ENCODE measurements at regions not wholly inside any gene's neighbourhood (a gene's known extent, or its start where the extent isn't known, plus 50 kb on each side); places are given as distances from the start of the nearest gene placed in this dataset.
"Not testable (repeated sequence)": the region's sequence is repeated elsewhere in the genome, so short reads cannot be mapped to it uniquely, and the experiment has no call there.

- DNase-seq (ENCODE audit: low read depth), result no peak
Observed at GRCh38 chrX:10676235-10676957, 56.0 kb upstream of the MID1 start.

DNA sequence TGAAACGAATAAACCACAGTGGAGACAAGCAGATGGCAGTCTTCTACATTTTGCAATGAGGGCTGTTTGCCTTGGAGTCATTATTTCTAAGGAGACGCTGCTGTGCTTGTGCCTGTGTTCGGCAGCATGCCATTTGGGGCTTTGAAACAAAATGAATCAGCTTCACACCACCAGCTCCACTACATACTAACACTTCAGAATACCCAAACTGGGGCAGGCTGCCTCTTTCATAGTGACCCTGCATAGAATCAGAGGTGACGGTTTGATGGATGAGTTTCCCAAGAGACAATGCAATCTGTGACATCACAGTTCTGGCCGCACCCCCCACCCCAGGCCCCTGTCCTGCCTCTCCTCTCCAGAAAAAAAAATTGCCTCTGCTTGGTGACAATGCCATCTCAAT is 57.1 kb upstream of the MID1 start:
- DNase-seq (ENCODE audit: low read depth), result no peak

GRCh38 chrX:10679387-10679786 is 59.0 kb upstream of the MID1 start:
- DNase-seq (ENCODE audit: low read depth), result no peak

DNA sequence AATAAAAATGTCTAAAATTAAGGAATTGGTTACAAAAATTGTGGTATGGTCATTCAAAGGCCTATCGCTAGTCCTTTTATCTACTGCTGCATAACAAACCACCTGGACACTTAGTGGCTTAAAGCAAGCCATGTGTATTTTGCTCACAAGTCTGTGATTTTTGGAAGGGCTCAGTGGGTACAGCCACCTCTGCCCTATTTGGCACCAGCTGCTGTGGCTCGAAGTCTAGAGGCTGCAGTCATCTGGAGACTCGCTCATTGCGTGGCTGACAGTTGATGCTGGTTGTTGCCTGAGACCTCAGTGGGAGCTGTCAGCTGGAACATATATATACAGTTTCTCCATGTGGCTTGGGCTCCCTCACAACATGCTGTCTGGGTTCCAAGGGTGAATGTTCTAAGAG is 60.8 kb upstream of the MID1 start:
- no peak for DNase-seq (ENCODE audit: low read depth)

GRCh38 chrX:10683631-10684030 is 63.2 kb upstream of the MID1 start:
- DNase-seq (ENCODE audit: low read depth), result not testable (repeated sequence)

GRCh38 chrX:10685923-10686595 is 65.7 kb upstream of the MID1 start:
- no peak for DNase-seq (ENCODE audit: low read depth)

GRCh38 chrX:10691751-10692150 is 71.4 kb upstream of the MID1 start:
- not testable (repeated sequence) for DNase-seq (ENCODE audit: low read depth)

- DNase-seq (ENCODE audit: low read depth), result no peak
Observed at GRCh38 chrX:10697616-10698317, 77.4 kb upstream of the MID1 start.

DNA sequence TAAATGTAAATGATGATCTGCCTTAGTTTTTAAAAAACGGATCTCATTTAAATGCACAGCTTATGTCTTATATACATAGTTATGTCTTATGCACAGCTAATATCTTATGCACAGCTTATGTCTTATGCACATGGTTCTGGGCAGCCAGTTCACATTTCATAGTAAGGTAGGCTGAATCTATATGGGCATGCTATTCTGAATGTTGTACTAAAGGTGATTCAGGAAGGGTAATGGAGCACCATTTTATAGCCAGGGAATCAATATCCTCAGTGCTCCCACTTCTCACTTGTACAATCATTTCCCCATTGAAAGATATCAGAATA is 77.9 kb upstream of the MID1 start:
- DNase-seq (ENCODE audit: low read depth), result no peak

- no peak for DNase-seq (ENCODE audit: low read depth)
Observed at GRCh38 chrX:10702031-10702430, 81.6 kb upstream of the MID1 start.

DNA sequence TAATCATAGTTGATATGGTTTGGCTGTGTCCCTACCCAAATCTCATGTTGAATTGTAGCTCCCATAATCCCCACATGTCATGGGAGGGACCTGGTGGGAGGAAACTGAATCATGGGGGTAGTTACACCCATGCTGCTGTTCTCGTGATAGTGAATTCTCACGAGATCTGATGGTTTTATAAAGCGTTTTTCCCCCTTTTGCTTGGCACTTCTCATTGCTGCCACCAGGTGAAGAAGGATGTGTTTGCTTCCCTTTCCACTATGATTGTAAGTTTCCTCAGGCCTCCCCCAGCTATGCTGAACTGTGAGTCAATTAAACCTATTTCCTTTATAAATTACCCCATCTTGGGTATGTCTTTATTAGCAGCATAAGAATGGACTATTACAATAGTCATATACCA is 86.0 kb upstream of the MID1 start:
- not testable (repeated sequence) for DNase-seq (ENCODE audit: low read depth)

DNA sequence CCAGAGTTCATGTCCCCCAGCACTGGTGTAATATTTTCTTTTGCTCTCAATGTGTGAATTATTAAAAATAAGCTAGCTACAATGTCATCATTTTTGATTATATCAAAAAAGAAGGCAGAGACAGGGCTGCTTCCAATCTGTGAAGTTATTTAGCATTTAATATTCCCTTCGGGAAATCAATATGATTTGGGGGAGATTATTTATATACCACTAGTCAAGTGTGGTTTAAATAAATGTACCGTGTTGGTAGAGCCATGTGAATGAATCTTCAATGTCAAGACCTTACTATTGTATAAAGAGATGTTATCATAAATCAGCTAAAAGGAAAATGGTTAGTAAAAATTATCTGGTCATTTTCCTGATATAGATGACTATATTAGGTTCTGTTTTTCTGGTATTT is 87.4 kb upstream of the MID1 start:
- no peak for DNase-seq (ENCODE audit: low read depth)

- no peak for DNase-seq (ENCODE audit: low read depth)
Observed at GRCh38 chrX:10709276-10709675, 88.9 kb upstream of the MID1 start.

GRCh38 chrX:10714531-10714930 is 94.1 kb upstream of the MID1 start:
- no peak for DNase-seq (ENCODE audit: low read depth)

- DNase-seq (ENCODE audit: low read depth), result peak; percentile 49
Observed at GRCh38 chrX:10722851-10723250, 102.5 kb upstream of the MID1 start.

GRCh38 chrX:10725071-10725470 is 104.7 kb upstream of the MID1 start:
- DNase-seq (ENCODE audit: low read depth), result no peak

DNA sequence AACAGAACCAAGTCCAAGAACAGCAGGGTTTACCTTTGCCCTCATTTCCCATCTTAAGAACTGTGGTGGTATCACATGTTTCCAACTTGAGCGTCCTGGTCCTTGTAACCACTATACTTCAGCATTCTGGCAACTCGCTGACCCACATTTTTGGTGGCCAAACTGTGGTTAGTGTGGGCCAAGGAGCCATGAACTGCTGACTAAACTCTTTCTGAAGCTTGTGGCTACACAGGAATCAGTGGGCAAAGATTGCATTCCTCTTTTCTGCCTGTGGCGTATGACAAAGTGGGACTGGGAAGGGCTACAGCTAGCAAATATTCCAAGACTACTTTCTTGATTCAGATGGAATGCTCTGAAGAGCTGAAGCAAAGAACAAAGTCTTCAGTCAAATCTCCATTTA is 106.3 kb upstream of the MID1 start:
- DNase-seq (ENCODE audit: low read depth), result no peak

- DNase-seq (ENCODE audit: low read depth), result no peak
Observed at GRCh38 chrX:10728806-10729389, 108.5 kb upstream of the MID1 start.

DNA sequence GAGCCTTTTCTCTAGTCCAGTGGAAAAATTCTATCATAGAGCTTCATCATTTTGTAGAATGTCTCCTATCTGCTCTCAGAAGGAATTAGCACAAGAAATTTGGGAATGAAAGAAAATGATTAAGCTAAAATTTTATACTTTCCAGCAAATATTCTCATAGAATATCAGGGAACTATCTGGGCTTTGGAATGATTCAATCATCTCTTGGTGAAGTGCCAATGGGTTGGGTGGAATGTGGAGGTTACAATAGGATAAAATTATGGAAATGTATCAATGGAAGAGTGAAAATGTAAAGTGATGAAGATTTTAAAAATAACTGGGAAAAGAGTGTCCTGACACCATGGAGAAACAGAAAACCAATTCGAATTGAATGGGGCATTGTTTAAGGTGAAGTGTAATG is 119.0 kb upstream of the MID1 start:
- DNase-seq (ENCODE audit: low read depth), result no peak

DNA sequence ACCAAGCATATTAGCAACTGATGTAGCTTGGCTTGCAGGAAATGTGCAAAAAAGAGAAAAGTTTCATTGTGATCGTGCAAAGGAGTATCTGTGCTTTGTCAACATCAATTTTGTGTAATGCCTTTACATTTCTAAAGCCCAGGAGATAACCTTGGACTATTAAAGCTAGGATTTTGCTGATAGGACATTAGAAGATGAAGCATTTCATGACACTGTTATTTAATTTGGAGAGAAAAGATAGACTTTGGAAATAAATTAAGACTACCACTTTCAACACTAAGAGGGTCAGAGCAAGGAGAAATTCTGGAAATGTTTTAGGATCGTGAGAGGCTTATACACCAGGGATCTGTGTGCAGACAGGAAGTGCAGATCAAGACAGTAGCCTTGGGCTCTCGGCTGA is 120.6 kb upstream of the MID1 start:
- no peak for DNase-seq (ENCODE audit: low read depth)

- no peak for DNase-seq (ENCODE audit: low read depth)
Observed at GRCh38 chrX:10741550-10741949, 121.2 kb upstream of the MID1 start.

DNA sequence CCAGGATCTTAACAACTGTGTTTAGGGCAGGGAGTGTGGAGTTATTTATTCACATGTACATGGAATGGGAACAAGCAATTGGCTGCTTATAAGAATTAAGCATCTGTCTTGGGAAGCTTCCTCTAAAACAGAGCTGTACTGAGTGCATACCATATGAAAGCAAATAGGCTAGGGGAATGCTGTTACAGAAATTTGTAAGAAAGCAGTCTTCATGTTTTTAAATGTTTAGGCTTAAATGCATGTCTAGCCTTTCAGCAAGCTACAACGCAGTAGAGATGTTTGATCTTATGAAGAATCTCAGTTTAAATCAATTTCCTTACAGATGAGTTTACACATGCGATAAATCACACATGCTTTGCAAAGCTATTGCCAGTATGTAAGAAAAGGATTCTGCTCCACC is 123.1 kb upstream of the MID1 start:
- no peak for DNase-seq (ENCODE audit: low read depth)

DNA sequence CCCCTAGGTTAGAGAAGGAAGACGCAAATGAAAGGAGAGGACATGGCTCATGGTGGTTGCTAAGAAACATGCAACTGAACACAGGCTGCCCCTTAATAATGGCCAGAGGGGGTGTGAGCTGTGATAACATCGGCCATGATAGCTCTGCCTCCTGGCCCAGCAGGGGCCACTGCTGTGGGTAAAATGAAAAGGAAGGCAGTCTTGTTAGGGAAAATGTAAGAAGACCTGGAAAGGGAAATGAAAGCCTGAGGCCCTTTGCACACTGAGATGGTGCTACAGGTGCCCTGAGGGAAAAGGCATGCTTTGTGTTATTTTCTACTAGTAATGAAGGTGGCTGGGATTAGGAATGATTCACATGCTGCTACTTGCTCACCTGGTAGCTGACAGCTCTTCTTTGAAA is 123.6 kb upstream of the MID1 start:
- no peak for DNase-seq (ENCODE audit: low read depth)

All from fibroblast of the conjunctiva (primary cell).